Fibroblast of lung (primary cell): ENCODE measurements at regions not wholly inside any gene's neighbourhood (a gene's known extent, or its start where the extent isn't known, plus 50 kb on each side); places are given as distances from the start of the nearest gene placed in this dataset.

Experiments used
- DNase-seq, 2 donors: peaks; one replicate each; pipeline versions ENCODE4 v3.0.0 to v3.0.0-alpha.2; 2010; ENCODE audit warnings: low read depth in 2 of 2
- H2AFZ ChIP-seq: 2 replicates; pipeline ENCODE4 v1.5.1; 2012; ENCODE audit warnings: low read length, control low read depth, inconsistent platforms
- H3K27ac ChIP-seq: 2 replicates; pipeline ENCODE4 v1.5.1; 2011; ENCODE audit warnings: low read length, control low read depth; ENCODE audit not compliant: insufficient read depth
- H3K27me3 ChIP-seq: 2 replicates; pipeline ENCODE4 v1.5.1; 2011; ENCODE audit warnings: mild to moderate bottlenecking, low read length; ENCODE audit not compliant: control insufficient read depth, insufficient read depth
- H3K36me3 ChIP-seq: 2 replicates; pipeline ENCODE4 v1.5.1; 2011; ENCODE audit warnings: low read length; ENCODE audit not compliant: control insufficient read depth, insufficient read depth
- H3K4me1 ChIP-seq: 2 replicates; pipeline ENCODE4 v1.5.1; 2011; ENCODE audit warnings: low read length; ENCODE audit not compliant: control insufficient read depth, insufficient read depth; ENCODE audit errors: extremely low read depth
- H3K4me2 ChIP-seq: 2 replicates; pipeline ENCODE4 v1.5.1; 2011; ENCODE audit warnings: low read length, control low read depth; ENCODE audit not compliant: insufficient read depth; ENCODE audit errors: extremely low read depth
- H3K4me3 ChIP-seq, 4 experiments: fragments of 200-600 bp in 1 of 4; sonication (generic) in 1 of 4; replicated peaks in 1 of 4; 2 replicates each; pipeline ENCODE4 v1.5.1; 2011 to 2016; ENCODE audit warnings: low read length in 4 of 4, low read depth in 3 of 4, mild to moderate bottlenecking in 3 of 4, control low read depth in 2 of 4, inconsistent platforms in 1 of 4, mixed read lengths in 1 of 4; ENCODE audit not compliant: insufficient read depth in 1 of 4; ENCODE audit errors: control extremely low read depth in 1 of 4
- H3K79me2 ChIP-seq: 2 replicates; pipeline ENCODE4 v1.5.1; 2012; ENCODE audit warnings: mild to moderate bottlenecking, low read length, inconsistent platforms; ENCODE audit not compliant: control insufficient read depth, insufficient read depth
- H3K9ac ChIP-seq: 2 replicates; pipeline ENCODE4 v1.5.1; 2011; ENCODE audit warnings: mild to moderate bottlenecking, low read length, control low read depth; ENCODE audit not compliant: insufficient read depth
- H3K9me3 ChIP-seq: 2 replicates; pipeline ENCODE4 v1.5.1; 2012; ENCODE audit warnings: low read depth, low read length; ENCODE audit not compliant: control insufficient read depth, insufficient read depth
- H4K20me1 ChIP-seq: 2 replicates; pipeline ENCODE4 v1.5.1; 2011; ENCODE audit warnings: low read length; ENCODE audit not compliant: control insufficient read depth, insufficient read depth; ENCODE audit errors: extremely low read depth
- EZH2 ChIP-seq: IDR thresholded peaks from 2 replicates; pipeline ENCODE4 v1.5.1; 2012; ENCODE audit warnings: low read length, control low read depth, mild to moderate bottlenecking; ENCODE audit errors: missing control alignments
- TF ChIP-seq, protein P1 (sequence below), 2 donors: IDR thresholded peaks in 1 of 2; conservative IDR thresholded peaks in 1 of 2; 1 replicate in 1 of 2; 2 replicates in 1 of 2; pipeline ENCODE4 v1.5.1; 2011 to 2012; ENCODE audit warnings: low read length in 2 of 2, control low read depth in 1 of 2, inconsistent platforms in 1 of 2, low read depth in 1 of 2, mild to moderate bottlenecking in 1 of 2

- H3K79me2 ChIP-seq, result no peaks in the 10 kb centered on the region
- H3K27ac ChIP-seq, result no peak overlapping the region
- H3K27me3 ChIP-seq, result no peaks in the 10 kb centered on the region
- no peak overlapping the region for H3K4me3 ChIP-seq
- H3K4me1 ChIP-seq, result no peaks in the 10 kb centered on the region
- H3K9ac ChIP-seq, result no peak overlapping the region
- no peak overlapping the region for H2AFZ ChIP-seq
- DNase-seq, result no peak
- TF ChIP-seq EZH2, result no peak
- TF ChIP-seq, protein P1, sequence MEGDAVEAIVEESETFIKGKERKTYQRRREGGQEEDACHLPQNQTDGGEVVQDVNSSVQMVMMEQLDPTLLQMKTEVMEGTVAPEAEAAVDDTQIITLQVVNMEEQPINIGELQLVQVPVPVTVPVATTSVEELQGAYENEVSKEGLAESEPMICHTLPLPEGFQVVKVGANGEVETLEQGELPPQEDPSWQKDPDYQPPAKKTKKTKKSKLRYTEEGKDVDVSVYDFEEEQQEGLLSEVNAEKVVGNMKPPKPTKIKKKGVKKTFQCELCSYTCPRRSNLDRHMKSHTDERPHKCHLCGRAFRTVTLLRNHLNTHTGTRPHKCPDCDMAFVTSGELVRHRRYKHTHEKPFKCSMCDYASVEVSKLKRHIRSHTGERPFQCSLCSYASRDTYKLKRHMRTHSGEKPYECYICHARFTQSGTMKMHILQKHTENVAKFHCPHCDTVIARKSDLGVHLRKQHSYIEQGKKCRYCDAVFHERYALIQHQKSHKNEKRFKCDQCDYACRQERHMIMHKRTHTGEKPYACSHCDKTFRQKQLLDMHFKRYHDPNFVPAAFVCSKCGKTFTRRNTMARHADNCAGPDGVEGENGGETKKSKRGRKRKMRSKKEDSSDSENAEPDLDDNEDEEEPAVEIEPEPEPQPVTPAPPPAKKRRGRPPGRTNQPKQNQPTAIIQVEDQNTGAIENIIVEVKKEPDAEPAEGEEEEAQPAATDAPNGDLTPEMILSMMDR (conservative IDR thresholded peaks at IDR 0.05 in 1 of 2, IDR thresholded peaks at IDR 0.05 in 1 of 2; ENCODE audit: low read depth in 1 of 2, low read length in 2 of 2), result no peak
- H3K36me3 ChIP-seq, result no peaks in the 10 kb centered on the region
- H3K4me2 ChIP-seq, result no peak overlapping the region
- H3K9me3 ChIP-seq, result no peaks in the 10 kb centered on the region
- no peaks in the 10 kb centered on the region for H4K20me1 ChIP-seq
These were observed 242.0 kb downstream of the CMPK2 start for GRCh38 chr2:6623746-6624145.

GRCh38 chr2:6626401-6627012, 239.2 kb downstream of the CMPK2 start:
- no peaks in the 10 kb centered on the region for H3K27me3 ChIP-seq
- no peak for TF ChIP-seq EZH2
- TF ChIP-seq, protein P1 (conservative IDR thresholded peaks at IDR 0.05 in 1 of 2, IDR thresholded peaks at IDR 0.05 in 1 of 2; ENCODE audit: low read depth in 1 of 2, low read length in 2 of 2), result no peak
- H4K20me1 ChIP-seq, result no peaks in the 10 kb centered on the region
- peak; percentile 2 to 6 for DNase-seq
- no peaks in the 10 kb centered on the region for H3K36me3 ChIP-seq
- no peak overlapping the region for H3K4me3 ChIP-seq
- H3K27ac ChIP-seq, result no peak overlapping the region
- no peak overlapping the region for H3K4me2 ChIP-seq
- H3K4me1 ChIP-seq, result no peaks in the 10 kb centered on the region
- H2AFZ ChIP-seq, result no peak overlapping the region
- no peak overlapping the region for H3K9ac ChIP-seq
- H3K9me3 ChIP-seq, result no peaks in the 10 kb centered on the region
- H3K79me2 ChIP-seq, result no peaks in the 10 kb centered on the region

- no peak overlapping the region for H3K4me3 ChIP-seq
- H3K4me2 ChIP-seq, result no peak overlapping the region
- TF ChIP-seq, protein P1 (conservative IDR thresholded peaks at IDR 0.05 in 1 of 2, IDR thresholded peaks at IDR 0.05 in 1 of 2; ENCODE audit: low read depth in 1 of 2, low read length in 2 of 2), result no peak
- no peak for TF ChIP-seq EZH2
- H3K27ac ChIP-seq, result no peak overlapping the region
- H3K79me2 ChIP-seq, result no peaks in the 10 kb centered on the region
- no peak overlapping the region for H2AFZ ChIP-seq
- no peaks in the 10 kb centered on the region for H3K36me3 ChIP-seq
- H3K9ac ChIP-seq, result no peak overlapping the region
- no peaks in the 10 kb centered on the region for H4K20me1 ChIP-seq
- H3K27me3 ChIP-seq, result no peaks in the 10 kb centered on the region
- no peak for DNase-seq
- no peaks in the 10 kb centered on the region for H3K4me1 ChIP-seq
- H3K9me3 ChIP-seq, result no peaks in the 10 kb centered on the region
These were observed 238.4 kb downstream of the CMPK2 start for GRCh38 chr2:6627316-6627715.
